ENCODE measurements at regions not wholly inside any gene's neighbourhood (a gene's known extent, or its start where the extent isn't known, plus 50 kb on each side); places are given as distances from the start of the nearest gene placed in this dataset.

DNA sequence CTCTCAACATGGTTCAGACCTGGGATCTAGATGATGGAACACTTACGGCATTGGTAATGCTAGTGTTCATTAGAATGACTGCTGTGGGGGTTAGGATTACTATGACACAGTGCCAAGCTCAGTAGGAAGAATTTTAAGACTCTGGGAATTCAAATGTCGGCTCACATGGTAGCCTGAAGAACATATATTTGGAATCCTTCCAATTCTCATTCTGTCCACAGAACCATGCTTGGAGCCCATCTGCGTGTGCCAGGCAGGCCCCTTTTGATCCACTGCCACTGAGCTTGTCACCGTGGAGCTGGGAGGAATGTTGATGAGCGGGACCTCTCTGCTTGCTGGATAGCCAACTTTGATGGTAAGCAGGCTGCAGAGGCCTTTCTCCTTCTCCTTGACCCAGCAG lies 322.0 kb upstream of the SOX11 start:
- DNase-seq (ENCODE audit: low read depth in 1 of 2, low spot score in 1 of 2): no peak

DNA sequence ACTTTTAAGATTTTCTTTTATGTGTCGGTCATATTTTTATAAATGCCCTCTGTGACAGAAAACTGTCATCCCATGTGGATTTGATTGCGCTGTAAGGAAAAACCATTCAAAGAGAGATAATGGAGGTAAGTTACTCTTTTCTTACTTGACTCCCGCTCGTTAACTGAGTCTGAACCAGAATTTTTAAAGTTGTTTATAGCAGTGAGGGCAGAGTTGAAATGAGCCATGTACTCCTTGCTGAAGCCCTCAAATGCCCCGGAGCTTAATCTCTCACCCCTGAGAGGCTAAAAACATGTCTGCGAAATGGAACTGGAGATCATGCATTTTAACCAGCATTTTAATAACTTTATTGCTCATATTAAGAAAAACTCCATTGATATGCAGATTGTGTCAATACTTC lies 320.0 kb upstream of the SOX11 start:
- DNase-seq (ENCODE audit: low read depth in 1 of 2, low spot score in 1 of 2): no peak

DNA sequence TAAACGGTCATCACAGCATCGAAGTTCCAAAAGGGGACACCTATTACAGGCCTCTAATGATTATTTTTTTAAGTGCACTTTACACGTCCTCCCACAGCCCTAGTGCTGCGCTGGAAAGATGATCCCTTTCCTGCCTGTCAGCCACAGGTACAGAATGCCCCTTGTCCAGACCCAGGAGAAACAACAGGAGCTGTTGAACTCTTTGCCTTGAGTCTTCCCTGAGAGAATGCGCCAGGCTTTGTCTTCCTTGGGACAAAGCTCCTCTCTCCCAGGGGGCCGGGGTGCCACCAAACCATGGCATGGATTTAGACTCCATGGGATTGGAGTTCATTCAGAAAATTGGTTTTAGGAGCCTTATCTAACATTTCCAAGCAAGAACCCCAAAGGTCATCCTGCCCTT lies 319.0 kb upstream of the SOX11 start:
- DNase-seq (ENCODE audit: low read depth in 1 of 2, low spot score in 1 of 2): no peak

DNA sequence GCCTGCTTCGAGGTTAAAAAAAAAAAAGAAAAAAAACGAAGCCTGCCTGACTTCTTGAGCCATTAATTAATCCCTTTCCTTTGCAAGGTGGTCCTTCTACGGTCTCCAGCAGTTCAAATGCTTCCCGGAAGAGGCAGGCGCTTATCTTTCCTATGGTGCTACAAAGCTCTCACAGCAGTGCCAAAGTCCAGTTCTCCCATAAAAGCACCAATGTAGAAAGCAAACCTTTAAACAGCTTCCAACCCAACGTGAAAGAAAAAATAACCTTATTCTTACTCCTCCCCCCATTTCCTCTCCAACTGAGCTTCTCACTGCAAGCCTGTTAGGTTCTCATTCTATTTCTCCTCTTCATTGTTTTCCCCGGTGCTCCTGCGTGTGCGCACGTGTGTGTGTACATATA lies 317.4 kb upstream of the SOX11 start:
- no peak for DNase-seq (ENCODE audit: low read depth in 1 of 2, low spot score in 1 of 2)

DNA sequence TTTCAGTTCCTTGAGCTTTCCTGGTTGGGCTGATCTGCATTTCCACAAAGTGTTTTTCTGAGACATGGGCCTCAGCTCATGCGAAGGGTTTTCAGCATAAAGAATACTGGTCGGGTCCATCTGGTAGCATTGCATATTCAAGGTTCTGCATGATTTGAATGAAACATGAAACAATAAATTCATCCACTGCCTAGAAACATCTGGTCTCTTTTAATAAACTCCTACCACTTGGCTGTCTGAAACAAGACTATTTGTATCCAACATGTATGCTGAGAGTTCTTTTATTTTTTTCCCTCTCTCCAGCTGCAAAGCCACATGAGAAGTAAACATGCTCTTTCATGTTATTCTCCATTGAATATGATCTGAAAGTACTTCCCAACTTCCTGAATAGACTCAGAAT lies 314.9 kb upstream of the SOX11 start:
- no peak for DNase-seq (ENCODE audit: low read depth in 1 of 2, low spot score in 1 of 2)

DNA sequence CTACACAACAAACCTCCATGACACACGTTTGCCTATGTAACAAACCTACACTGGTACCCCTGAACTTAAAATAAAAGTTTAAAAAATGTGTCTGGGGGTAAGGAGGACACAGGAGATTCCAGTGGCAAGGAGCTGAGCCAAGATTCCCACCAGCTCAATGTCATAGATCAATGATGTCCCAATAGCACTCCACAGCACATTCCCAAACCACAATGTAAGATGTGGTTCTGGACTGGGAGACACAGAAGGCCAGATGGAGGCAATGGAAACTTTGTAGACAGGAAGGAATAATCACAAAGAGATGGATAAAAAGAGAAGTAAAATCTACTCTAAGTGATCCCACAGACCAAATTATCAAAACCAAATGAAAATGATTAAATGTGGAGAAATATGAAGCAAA lies 312.4 kb upstream of the SOX11 start:
- DNase-seq (ENCODE audit: low read depth in 1 of 2, low spot score in 1 of 2): no peak

DNA sequence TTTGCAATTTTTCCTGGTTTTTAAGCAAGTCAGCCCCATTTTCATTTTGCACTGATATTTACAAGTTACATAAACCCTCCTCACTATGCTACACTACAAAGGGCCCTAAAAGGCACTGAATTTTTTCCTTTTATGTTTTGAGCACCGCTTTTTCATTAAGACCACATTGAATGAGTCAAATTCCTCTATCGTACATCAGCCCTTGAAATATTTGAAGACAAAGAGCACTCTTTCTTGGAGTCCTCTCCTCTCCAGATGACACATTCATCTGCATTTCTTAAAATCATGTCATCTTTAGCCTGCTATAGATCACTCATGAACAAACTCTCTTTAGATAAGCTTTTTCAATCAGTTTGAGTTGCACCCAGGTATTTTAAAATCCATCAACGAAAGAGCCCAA lies 306.6 kb upstream of the SOX11 start:
- no peak for DNase-seq (ENCODE audit: low read depth in 1 of 2, low spot score in 1 of 2)

DNA sequence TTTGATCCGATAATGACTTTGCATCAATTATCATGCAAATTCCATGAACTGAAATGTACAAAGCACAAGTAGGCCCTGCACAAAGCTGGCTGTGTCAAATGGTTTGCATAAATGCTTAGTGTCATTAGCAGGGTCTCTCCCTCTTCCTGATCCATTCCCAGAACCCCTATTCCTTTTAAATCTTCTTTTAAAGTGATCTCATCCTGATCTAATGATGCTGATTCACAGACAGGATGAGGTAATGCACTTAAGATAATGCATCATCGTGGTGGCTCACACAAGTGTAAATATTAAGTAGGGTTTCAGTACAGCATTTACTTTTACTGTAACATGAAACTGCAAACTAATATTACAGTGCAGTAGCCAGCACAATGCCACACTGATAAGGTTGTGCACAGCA lies 304.8 kb upstream of the SOX11 start:
- DNase-seq (ENCODE audit: low read depth in 1 of 2, low spot score in 1 of 2): no peak

DNA sequence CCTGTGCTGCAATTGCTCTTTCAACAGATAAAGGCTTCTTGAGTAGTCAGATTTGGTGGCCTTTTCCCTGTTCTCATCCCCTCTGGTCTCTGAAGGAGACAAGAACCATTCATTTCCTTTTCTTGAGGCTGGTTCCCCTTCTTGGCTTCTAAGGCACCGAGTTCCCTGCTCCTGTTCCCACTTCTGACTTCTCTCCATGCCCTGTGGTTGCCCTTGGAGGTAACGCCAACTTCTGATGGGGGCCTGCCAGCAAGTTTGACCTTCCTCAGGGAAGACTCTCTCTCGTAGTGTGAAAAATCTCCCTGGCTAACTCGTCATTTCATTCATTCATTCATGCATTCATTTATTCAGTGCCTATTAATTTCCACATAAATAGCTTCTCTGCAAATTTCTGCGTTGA lies 302.4 kb upstream of the SOX11 start:
- DNase-seq (ENCODE audit: low read depth in 1 of 2, low spot score in 1 of 2): no peak

DNA sequence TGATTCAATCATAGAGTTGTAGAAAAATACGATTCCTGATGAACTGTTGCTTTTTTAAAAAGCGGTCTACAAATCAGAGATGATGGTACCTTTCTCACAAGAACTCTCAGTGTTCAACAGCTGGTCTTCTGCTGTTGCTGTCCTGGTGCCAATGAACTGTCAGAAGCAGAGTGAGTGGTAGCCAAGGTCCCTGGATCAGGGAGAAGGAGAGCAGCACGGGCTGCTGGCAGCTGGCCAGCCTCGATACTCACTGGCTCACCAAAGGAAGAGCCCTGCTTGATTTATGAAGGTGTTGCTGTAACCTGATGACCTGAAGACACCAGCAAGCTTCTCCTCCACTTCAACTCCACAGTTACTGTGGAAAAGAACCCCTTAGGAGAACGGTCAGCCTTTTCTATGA lies 300.8 kb upstream of the SOX11 start:
- DNase-seq (ENCODE audit: low read depth in 1 of 2, low spot score in 1 of 2): no peak

DNA sequence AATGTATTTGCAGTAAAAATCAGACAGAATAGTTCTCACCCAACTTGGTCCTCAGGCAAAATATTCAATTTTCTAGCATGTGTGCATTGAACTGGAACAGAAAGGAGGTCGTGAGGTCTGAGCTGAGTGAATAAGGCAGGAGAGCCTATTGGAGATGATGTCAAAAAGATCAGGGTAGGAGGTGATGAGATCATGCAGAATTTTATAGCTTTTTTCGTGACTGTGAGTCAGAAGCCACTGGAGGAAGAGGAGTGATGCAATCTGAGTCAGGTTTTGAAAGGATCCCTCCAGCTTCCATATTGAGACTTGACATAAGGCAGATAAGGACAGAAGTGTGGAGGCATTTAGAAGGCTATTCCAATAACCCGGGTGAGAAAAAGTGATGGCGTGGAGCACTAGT lies 299.5 kb upstream of the SOX11 start:
- no peak for DNase-seq (ENCODE audit: low read depth in 1 of 2, low spot score in 1 of 2)

DNA sequence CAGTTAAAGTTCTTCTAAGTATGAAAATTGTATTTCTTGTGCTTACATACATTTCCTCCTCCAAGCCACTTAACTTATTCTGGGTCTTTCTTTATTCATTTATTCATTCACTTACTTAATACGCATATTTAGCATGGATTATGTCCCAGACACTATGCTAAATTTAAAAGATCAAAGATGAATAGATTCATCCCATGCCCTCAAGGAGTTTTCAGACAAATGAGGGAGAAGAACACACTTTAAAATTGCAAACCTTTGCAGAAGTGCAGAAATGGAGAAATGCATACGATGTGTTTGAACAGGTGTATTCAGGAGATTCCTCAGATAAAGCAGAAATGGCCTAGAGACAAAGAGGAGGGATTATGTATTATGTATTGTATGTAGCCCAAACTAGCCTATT lies 298.7 kb upstream of the SOX11 start:
- DNase-seq (ENCODE audit: low read depth in 1 of 2, low spot score in 1 of 2): no peak

DNA sequence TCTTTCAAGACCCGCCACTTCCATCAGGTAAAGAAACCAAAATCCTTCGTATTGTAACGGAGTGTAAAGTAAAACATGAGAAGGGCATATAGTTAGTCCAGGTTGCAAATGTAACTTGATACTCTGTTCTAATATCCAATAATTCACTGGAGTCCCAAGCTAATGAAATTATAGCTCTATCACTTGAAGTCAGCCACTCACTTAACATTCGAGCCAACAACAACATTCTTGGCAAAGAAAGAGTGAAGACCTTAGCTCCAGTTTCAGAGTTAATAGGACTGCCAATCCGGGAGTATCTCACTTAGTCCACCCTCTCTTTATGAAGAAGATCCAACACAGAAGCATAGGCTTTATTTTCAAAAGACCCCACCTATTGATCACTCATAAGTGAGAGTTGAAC lies 298.0 kb upstream of the SOX11 start:
- DNase-seq (ENCODE audit: low read depth in 1 of 2, low spot score in 1 of 2): no peak

DNA sequence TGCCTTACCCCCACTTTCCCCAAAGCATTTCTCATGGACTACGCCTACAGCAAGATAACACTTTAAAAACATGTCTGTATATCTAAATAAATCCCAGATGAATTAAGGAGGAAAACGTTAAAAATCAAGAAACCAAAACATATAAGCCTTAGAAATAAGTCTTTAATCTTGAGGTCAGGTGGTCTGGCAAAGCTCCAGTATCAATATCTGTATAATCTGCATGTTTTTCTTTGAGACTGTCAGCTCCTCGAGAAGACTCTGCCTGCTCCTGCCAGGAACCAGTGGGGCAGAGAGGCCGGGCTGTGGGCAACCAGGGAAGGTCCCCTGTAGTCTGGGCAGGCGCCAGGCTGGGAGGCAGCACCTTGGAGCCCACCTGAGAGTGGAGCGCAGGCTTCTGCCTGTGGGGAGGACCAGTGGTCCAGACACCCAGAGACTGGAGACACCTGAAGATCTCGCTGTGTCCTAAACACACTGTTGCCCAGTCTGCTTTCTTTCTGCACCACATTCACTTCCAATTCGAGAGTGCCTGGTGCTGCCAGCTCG lies 291.0 kb upstream of the SOX11 start:
- no peak for DNase-seq (ENCODE audit: low read depth in 1 of 2, low spot score in 1 of 2)

DNA sequence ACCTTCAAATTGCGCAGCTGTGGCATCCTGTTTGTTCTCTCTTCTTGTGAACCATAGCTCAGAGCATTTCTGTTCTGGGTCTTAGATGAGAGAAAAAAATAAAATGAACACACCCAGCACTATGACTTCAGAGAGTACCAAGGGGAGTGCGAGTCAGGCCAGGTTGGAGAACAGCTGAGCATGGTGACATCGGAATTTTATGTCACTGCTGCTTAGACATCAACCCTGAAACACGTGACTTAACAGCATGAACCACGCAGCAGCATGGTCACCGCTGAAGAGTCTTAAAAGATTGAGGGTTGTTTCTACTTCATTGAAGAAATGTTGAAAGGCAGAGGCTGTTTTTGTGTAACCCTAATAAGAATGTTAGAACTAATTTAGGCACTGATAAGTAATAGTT lies 288.8 kb upstream of the SOX11 start:
- DNase-seq (ENCODE audit: low read depth in 1 of 2, low spot score in 1 of 2): no peak

DNA sequence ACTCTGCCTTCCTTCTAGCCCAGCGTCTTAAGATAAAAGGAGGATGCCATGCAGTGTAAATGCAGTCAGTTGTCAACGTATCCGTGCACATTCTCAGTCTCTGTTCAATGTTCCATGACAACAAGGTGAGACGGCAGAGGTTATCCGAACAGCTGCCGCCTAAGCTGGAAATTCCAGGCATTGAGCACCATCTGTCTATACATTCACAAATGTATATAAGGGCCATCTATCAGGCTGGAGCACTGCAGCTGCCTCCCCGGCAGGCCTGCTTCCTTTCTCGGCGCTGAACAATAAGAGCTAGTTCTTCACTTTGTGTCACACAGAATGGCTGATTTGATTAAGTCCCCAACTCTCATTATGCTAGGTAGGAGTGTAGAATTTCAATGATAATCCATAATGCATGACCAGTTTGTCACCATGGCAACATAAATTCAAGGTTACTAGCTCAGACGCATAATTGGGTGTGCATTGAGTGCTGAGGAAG lies 282.2 kb upstream of the SOX11 start:
- no peak for DNase-seq (ENCODE audit: low read depth in 1 of 2, low spot score in 1 of 2)

DNA sequence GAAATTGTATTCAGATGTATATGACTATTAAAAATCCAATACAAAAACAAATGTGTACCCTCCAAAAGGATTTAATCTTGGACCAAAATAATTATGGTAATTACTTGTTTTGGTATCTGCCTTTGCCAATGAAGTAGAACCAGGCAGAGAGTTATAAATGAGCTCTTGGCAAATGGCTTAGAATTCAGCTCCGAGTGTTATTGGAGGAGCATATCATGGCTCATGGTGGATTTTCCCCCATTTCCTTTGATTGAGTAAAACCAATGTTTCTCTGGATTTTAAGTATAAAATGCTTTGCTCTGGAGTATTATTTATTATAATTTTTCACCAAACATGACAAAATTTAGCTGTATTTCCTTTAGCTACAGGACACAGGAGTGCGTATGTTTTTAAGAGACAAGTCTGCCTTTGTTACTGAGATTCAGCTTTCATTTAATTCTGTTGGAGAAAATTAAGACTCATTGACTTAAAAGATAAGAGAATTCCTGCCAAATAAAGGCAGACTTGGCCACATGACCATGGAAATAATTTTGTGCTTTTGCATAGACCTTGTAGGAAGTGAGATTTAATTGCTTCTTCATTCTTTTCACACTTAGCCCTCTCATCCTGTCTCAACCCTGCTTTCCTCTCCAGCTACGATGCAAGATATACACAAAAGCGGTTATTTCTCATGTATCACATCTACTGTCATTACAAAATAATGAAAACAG lies 281.0 kb upstream of the SOX11 start:
- DNase-seq (ENCODE audit: low read depth in 1 of 2, low spot score in 1 of 2): no peak

DNA sequence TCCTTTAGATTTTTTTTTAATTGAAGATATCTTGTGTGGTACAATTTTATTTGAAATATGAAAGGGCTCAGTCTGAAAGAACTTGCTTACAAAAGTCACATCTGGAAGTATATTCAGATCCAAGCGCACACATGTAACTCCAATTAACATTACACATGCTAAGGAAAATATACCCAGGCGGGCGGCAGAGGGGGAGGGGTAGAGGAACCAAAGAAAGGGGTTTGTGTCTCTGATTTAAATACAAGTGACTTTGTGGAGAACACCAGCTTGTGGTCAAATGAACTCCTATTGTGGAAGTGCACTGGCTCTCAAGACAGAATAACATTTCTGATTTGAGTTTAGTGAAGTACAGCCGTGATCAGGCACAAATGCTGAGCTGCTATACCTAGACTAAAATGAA lies 280.2 kb upstream of the SOX11 start:
- DNase-seq (ENCODE audit: low read depth in 1 of 2, low spot score in 1 of 2): no peak

DNA sequence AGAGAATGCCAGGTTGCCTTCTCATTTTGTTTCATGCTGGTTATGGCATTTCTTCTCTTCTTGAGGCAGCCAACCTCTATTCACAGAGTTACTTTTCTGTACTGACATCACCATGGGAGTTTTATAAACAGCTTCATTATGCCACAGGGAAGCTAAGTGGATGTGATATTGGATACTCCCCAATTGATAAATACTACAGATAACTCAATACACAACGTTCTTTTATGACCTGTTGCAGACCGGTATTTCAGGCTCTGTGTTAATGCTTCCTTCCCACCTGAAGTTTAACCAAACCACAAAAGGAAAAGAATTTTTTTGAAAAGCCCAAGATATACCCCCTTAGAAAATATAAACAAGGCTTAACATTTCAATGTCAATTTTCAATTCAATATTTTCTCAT lies 258.3 kb upstream of the SOX11 start:
- no peak for DNase-seq (ENCODE audit: low read depth in 1 of 2, low spot score in 1 of 2)

DNA sequence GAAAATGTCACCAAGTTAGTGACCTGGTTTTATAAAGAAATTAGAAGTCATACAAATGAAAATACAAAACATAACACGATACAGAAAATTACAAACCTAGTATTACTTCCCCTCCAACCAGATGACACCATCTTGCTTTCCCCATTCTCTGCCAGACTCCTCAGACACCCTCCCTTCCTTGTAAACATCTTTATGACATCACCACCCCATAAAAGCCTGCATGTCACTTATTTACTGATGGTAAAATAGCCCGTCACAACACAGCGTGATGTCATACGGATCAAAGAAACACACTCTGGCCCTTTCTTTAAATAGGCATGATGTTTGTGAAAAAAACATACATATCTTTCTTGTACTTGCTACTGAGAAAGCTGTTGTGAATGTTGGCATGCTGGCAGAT lies 254.8 kb upstream of the SOX11 start:
- no peak for DNase-seq (ENCODE audit: low read depth in 1 of 2, low spot score in 1 of 2)

DNA sequence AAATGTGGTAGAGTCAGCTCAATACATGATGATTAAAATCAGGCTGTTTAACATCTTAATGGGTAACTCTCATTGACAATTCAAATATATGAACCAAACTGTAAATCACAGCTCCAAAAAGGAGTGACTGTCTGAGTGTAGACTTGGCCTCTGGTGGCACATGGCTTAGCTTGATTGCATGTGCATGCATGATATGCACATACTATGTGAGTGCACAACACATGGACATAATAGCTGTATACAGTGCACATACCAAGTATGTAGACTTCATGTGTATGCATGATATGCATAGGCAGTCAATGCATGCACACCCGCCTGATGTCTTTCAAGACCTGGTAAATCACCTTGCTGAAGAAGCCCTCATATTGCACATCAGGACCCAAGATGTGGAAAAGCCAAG lies 252.0 kb upstream of the SOX11 start:
- no peak for DNase-seq (ENCODE audit: low read depth in 1 of 2, low spot score in 1 of 2)

DNA sequence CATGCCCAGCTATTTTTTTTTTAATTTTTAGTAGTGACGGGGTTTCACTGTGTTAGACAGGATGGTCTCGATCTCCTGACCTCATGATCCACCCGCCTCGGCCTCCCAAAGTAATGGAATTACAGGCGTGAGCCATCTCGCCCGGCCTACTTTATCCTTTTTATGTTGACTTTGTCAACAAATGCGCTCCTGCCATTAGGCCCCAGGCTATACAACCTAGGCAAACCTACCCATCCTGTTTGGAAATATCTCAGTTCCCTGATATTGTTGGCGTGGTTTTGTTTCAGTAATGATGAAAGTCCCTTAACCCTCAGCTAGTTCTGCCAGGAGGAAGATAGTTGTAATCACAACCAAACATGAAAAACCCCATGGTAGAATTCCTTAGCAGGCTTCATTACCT lies 249.4 kb upstream of the SOX11 start:
- no peak for DNase-seq (ENCODE audit: low read depth in 1 of 2, low spot score in 1 of 2)

DNA sequence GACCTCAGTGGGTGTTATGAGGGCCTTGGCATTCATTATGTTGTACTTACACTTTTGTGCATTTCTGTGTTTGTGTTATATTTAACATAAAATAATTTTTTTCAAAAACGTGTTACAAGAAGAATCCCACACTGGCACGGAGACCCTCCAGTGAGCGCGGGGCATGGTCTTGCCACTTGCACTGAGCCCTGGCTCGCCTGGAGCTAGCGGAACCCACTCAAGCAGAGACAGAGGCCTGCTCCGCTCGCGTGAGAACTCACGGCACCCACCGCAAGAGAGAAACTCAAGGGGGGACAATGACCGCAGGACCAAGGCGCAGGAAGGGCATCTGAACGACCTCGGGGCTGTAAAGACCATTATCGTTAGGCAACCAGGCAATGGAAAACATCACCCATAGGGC lies 248.0 kb upstream of the SOX11 start:
- no peak for DNase-seq (ENCODE audit: low read depth in 1 of 2, low spot score in 1 of 2)

Measured in activated CD4-positive, alpha-beta T cell treated with anti-CD3 and anti-CD28 coated beads, Interleukin-2, amount 50 U/mL, for 24 hours (primary cell).